ENCODE measurements at regions not wholly inside any gene's neighbourhood (a gene's known extent, or its start where the extent isn't known, plus 50 kb on each side); places are given as distances from the start of the nearest gene placed in this dataset.

DNA sequence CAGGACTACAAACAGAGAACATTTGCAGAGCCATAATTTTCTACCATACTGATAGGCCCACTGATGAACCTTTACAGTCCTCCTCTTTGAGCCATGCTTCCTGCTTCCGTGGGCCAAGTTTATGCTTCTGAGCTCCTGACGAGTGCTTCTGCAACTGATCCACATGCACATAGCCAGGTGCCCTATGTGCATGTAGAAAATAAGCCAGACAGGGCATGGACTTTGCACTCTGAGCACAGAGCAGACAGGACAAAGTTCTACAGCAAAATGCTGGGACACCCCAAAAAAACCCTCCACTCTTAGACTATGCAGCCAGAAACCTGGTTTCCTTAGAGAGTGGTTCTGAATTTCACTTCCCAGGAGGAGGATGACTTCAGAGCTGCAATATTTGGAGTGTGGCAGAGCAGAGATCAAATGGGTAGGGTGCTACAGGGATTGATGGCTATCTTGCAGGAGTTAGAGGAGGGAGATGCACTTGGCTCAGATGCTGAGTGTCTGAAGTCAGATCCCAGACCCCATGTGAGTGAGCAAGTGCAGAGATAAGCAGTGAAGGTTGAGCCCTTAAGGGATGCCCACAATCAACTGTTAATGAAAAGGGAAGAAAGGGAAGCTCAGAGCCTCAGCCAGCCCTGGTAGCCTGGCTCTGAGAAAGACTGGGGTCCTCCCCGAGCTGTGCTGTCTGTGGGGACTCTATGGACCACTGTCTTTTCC, 230.9 kb downstream of the DUSP10 start:
- no peak for TF ChIP-seq ZFX (IDR thresholded peaks at IDR 0.05)
- TF ChIP-seq, protein P1, sequence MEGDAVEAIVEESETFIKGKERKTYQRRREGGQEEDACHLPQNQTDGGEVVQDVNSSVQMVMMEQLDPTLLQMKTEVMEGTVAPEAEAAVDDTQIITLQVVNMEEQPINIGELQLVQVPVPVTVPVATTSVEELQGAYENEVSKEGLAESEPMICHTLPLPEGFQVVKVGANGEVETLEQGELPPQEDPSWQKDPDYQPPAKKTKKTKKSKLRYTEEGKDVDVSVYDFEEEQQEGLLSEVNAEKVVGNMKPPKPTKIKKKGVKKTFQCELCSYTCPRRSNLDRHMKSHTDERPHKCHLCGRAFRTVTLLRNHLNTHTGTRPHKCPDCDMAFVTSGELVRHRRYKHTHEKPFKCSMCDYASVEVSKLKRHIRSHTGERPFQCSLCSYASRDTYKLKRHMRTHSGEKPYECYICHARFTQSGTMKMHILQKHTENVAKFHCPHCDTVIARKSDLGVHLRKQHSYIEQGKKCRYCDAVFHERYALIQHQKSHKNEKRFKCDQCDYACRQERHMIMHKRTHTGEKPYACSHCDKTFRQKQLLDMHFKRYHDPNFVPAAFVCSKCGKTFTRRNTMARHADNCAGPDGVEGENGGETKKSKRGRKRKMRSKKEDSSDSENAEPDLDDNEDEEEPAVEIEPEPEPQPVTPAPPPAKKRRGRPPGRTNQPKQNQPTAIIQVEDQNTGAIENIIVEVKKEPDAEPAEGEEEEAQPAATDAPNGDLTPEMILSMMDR (conservative IDR thresholded peaks at IDR 0.05) = no peak
- H3K27ac ChIP-seq = no peak overlapping the region

DNA sequence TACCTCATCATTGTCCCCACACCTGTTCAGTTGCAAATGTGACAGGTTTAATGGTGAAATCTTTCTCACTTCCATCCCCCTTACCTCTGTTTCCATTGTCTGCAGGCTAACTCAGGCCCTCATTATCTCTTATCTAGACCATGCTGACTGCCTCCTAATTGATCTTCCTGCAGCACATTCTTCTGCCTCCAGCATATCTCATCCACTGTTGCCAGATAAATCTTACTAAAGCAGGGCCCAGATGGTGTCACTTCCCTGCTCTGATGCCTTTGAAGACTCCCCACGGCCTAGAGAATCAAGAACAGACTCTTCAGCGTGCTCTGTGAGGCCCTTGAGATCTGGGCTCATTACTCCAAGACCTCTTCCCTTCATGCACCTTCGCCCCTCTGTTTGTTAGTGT, 230.1 kb downstream of the DUSP10 start:
- TF ChIP-seq ZFX (IDR thresholded peaks at IDR 0.05) = no peak
- TF ChIP-seq, protein P1 (conservative IDR thresholded peaks at IDR 0.05) = no peak
- H3K27ac ChIP-seq = no peak overlapping the region

DNA sequence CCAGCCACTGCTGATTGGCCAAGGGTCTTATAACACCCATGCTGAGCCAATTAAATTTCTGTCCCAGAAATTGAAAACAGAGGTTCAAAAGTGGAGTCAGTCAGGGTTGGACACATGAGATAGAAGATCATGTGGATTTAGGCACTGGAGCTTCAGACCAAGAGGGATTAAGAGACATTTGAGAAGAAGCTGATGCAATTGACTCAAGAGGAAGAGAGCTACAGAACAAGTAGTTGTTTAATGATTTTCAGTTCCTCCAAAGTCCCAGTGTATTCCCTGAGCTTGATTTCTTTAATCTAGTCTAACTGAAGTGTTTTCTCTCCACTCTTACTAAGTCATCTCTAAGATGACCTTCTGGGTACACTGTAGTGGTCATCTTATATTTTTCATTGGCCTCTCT, 227.1 kb downstream of the DUSP10 start:
- TF ChIP-seq, protein P1 (conservative IDR thresholded peaks at IDR 0.05) = no peak
- no peak for TF ChIP-seq ZFX (IDR thresholded peaks at IDR 0.05)
- H3K27ac ChIP-seq = no peak overlapping the region

DNA sequence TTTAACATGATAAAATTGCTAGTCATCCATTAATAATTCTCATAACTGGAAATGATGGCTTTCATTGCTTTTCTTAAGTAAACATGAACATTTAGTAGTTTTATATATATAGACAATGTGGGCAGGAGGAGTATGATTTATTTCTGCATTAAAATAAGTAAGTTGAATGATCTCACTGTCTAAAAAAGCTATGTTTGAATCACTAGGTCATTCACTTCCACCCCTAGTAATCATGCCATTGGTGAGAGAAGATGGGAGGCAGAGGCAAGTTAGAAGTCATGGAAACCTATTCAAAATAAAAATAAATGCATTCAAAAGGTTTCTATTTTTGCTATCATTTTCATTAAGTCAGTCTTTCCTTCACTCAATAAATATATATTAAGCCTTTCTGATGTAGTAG, 226.4 kb downstream of the DUSP10 start:
- H3K27ac ChIP-seq = no peak overlapping the region

DNA sequence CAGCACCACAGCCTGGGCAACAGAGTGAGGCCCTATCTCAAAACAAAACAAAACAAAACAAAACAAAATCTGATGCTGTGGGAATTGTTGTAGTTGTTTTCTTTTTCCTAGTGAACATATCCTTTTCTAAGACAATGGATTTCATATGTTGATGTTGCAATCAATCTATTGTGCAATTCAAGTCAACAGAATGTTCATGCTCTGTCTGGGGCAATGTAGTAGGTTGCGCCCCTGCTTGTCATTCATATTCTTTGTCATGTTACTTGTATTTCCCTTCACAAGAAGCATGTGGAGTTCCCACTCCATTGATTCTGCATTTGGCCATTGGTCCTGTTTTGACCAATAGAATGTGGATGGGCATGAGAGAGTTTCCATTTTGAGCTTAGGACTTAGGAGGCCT, 223.9 kb downstream of the DUSP10 start:
- TF ChIP-seq ZFX (IDR thresholded peaks at IDR 0.05) = no peak
- TF ChIP-seq, protein P1 (conservative IDR thresholded peaks at IDR 0.05) = no peak
- no peak overlapping the region for H3K27ac ChIP-seq

More for the DNA sequence above, 226.4 kb downstream of the DUSP10 start:
- no peak for TF ChIP-seq ZFX (IDR thresholded peaks at IDR 0.05)
- TF ChIP-seq, protein P1 (conservative IDR thresholded peaks at IDR 0.05) = no peak

DNA sequence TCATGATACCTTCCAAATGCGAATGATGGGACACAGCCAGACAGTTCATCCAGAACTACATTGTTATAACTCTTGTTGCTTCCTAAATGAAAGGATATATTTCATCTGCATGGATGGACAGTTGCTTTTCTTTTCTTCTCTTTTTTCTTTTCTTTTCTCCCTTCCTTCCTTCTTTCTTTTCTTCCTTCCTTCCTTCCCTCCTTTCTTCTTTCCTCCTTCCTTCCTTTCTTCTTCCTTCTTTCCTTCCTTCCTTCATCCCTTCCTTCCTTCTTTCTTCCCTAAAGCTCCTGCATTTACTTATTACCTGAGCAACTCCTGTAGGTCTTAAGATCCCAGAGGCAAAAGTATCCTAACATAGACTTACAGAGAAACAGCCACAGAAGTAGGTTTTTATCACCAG, 221.6 kb downstream of the DUSP10 start:
- TF ChIP-seq, protein P1 (conservative IDR thresholded peaks at IDR 0.05) = no peak
- no peak overlapping the region for H3K27ac ChIP-seq

DNA sequence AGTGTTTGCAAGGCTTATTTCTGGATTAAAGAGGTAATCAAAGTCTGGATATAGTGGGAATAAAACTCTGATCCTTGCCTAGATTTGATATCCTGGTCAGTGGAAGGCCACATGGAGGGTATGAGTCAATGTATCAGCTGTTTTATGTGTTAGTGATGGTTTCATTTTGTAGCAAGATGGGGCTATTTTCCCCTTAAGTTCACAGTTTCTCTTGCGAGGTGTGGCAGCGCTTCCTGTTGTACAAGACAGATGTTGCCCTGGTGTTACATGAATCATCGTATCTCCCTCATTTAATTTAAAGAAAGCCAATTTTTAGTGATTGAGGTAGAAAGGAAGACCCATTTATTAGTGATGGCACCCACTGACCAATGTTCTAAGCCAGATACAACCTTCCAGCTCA, 220.2 kb downstream of the DUSP10 start:
- no peak for TF ChIP-seq ZFX (IDR thresholded peaks at IDR 0.05)
- TF ChIP-seq, protein P1 (conservative IDR thresholded peaks at IDR 0.05) = no peak
- H3K27ac ChIP-seq = no peak overlapping the region
